Inflammatory macrophage treated with lipopolysaccharide for 4 hours (primary cell): ENCODE measurements at regions not wholly inside any gene's neighbourhood (a gene's known extent, or its start where the extent isn't known, plus 50 kb on each side); places are given as distances from the start of the nearest gene placed in this dataset.

Experiments used
- DNase-seq: peaks from one replicate; pipeline ENCODE4 v3.0.0-alpha.2; 2020

- DNase-seq = no peak
Measured at GRCh38 chr6:40340957-40341356, 246.2 kb downstream of the LRFN2 start.

GRCh38 chr6:40340196-40340595, 247.0 kb downstream of the LRFN2 start:
- DNase-seq = no peak

GRCh38 chr6:40338306-40338705, 248.9 kb downstream of the LRFN2 start:
- no peak for DNase-seq

DNA sequence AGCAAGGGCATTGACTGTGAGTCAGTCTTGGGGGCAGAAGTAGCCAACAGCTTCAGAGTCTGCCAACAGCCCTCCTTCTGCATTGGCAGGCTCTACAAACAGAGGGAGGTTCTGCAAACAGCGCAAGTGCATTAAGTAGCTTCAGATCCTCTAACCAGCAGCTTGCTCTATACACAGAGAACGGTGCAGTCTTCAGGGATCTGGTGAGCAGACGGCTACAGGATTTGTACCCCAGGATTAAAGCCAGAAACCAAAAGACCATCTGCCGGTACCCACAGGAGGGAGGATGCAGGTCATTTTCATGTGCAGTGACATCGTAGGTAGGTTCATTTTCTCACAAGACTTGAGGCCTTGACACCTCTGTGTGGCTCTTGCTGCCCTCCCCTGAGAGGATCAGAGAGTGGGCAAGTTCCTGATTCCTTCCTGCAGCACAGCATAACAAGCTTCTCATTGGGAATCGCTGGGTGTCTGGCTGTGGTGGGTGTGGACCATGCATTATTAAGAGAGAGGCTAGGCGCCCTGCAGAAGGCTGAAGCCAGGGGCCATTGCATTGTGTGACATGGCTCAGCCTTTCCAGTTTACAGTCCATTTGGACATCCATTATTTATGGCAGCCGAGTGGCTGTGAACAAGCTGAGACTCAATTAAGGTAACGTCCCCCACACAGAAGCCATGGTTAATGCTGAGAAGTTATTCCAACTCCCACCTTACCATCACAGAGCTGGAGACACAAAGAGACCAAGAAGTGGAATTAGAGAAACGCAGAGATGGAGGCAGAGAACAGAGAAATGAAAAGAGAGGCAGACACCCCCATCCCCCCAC, 250.0 kb downstream of the LRFN2 start:
- DNase-seq = no peak

DNA sequence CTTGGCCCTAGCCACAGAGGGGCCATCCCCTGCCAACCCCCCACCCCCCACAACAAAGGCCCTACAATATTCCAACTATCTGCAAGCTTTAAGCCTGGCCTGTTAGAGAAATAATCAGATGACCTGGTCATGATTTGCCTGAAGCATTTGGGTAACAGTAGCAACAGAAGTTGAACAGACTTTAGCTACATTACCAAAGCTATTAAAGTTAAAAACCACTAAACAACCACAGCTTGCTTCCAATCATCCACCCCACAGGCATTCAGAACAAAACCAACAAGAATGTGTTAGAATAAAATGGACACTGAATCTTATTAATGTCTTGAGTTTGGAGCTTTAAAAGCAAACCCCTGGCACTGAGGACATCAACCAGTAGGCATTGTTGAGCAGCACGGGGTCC, 250.9 kb downstream of the LRFN2 start:
- DNase-seq = no peak

GRCh38 chr6:40334496-40335270, 252.5 kb downstream of the LRFN2 start:
- DNase-seq = no peak

- DNase-seq = no peak
Measured at GRCh38 chr6:40331545-40331944, 255.6 kb downstream of the LRFN2 start.

DNA sequence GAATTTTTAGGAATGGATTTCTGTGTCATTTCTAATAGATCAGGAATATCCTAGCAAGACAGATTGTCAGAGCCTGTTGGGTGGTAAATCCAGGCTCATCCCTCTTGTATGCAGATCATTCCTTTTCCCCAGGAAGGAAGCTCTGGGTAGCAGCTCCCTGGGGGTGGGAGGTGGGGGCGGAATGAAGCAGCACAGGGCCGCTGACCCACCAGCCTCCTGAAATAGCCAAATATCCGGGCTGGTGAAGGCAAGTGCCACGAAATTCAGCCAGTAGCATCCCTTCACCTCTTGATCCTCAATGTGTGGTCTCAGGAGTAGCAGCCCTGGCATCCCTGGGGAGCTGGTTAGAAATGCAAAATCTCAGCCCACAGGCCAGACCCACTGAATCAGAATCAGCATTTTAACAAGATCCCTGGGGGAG, 256.9 kb downstream of the LRFN2 start:
- no peak for DNase-seq

DNA sequence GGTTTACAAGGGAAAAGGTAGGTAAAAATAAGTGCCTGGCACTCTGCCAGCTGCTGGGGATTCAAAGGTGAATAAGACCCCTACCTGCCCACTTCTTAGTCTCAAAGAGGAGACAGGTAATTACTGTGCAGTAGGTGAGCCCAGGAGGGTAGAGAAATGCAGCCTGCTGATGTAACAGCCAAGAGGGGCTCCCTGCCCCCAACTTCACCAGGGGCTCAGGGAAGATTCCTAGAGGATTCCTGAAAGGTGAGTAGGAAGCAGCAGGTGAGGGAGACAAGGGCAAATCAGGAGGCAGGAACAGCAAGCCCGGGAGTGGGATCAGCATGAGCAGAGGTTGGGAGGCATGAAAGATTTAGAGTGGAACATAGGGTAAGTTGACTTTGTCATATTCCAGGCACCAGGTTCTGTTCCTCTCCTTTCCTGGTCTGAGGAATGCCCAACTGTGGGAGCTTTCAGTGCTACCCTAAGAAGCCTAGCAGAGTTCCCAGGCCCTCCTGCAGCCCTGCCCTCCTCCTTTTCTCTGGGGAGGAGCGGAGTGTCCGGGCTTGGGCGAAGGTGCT, 258.1 kb downstream of the LRFN2 start:
- no peak for DNase-seq

GRCh38 chr6:40328386-40328985, 258.7 kb downstream of the LRFN2 start:
- no peak for DNase-seq

DNA sequence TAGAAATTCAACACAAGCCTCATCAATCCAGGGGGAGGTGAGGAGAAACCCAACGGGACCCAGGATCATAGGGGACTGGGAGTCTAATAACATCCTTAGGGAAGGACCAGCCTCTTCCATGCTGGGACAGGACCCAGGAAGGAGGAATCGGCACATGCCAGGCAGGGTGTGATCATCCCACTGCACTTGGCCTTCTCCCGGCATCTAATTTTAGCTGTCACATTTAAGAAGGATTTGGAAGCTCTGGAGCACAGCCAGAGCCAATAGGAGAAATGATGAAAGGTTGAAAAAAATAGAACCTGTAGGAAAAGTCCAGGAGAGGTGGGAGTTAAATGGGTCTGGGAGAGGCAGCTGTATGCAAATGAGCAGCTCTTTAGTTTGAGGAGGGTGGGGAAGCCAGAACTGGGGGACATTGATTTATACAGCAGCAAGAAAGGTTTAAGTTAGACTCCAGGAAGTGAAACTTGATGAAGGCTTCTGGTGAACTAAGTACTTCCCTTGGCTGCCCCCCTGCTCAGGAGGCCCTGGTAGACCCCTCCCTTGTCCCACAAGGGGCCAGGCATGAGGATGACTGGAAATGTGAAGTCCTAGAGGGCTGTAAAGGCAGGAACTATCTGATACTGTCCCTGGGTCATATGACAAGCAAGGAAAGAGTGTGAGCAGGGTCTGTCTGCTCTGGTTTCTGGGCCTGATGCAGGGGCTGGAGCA, 260.3 kb downstream of the LRFN2 start:
- peak; percentile 16 for DNase-seq

DNA sequence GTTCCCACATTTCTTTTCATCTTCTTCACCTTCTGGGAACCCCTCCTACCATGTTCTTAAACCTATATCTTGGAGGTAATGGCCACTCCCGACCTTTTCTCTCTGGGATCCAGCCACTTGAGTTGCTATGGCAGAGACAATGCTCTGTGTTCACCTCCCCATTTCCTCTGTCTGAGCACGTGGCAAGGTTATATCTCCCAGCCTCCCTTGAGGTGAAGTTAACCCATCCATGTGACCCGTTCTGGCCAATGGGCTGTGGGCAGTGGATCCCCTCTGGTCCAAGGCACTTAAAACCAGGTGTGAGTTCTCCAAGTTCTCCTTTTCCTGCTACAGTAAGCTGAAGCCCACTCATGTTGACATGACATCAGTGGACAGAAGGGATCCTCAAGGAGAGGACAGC, 261.4 kb downstream of the LRFN2 start:
- DNase-seq = no peak

GRCh38 chr6:40325041-40325440, 262.1 kb downstream of the LRFN2 start:
- no peak for DNase-seq

GRCh38 chr6:40323881-40324634, 263.1 kb downstream of the LRFN2 start:
- DNase-seq = no peak

GRCh38 chr6:40322336-40322735, 264.8 kb downstream of the LRFN2 start:
- no peak for DNase-seq

- no peak for DNase-seq
Measured at GRCh38 chr6:40321616-40322015, 265.5 kb downstream of the LRFN2 start.

DNA sequence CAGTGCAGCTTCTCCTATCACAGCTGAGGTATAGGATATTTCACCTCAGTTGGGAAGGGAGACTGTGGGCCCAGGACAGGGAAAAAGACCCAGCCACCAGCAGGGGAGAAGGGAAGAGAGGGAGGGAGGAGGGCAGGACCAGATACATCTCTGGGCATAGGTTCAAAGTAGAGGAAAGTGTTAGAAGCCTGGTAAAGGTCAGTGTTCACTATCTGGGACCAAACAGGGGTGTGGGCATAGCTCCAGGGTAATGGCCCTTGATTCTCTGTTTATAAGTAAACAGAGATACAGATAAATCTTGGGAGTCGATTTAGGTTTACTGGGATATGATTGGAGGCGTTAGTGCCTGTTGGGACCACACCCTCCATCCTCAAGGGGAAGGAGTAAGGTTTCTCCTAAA, 266.2 kb downstream of the LRFN2 start:
- no peak for DNase-seq

- DNase-seq = no peak
Measured at GRCh38 chr6:40320441-40320840, 266.7 kb downstream of the LRFN2 start.

GRCh38 chr6:40319124-40319523, 268.0 kb downstream of the LRFN2 start:
- no peak for DNase-seq

GRCh38 chr6:40315060-40315459, 272.1 kb downstream of the LRFN2 start:
- DNase-seq = no peak

GRCh38 chr6:40313582-40313981, 273.6 kb downstream of the LRFN2 start:
- no peak for DNase-seq
